ENCODE measurements at regions not wholly inside any gene's neighbourhood (a gene's known extent, or its start where the extent isn't known, plus 50 kb on each side); places are given as distances from the start of the nearest gene placed in this dataset.
"Not testable (repeated sequence)": the region's sequence is repeated elsewhere in the genome, so short reads cannot be mapped to it uniquely, and the experiment has no call there.

DNA sequence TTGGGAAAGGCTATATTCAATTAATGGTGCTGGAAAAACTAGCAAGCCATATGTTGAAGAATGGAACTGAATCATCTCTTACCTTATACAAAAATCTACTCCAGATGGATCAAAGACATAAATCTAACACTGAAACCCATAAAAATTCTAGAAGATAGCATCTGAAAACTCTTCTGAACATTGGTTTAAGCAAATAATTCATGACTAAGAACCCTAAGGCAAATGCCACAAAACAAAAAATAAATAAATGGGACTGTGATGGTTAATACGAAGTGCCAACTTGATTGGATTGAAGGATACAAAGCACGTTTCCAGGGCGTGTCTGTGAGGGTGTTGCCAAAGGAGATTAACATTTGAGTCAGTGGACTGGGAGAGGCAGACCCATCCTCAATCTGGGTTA lies 1130.0 kb downstream of the DNAJB9 start:
- Histone ChIP-seq H3K27me3 (ENCODE audit: control insufficient read depth in 1 of 2, insufficient read depth in 2 of 2, low read length in 2 of 2) (no peaks in the 10 kb centered on the region), H3K36me3 (ENCODE audit: control insufficient read depth in 1 of 2, insufficient read depth in 2 of 2, low read length in 2 of 2) (no peaks in the 10 kb centered on the region), H3K4me1 (ENCODE audit: control insufficient read depth in 1 of 2, insufficient read depth in 2 of 2, low read length in 2 of 2) (no peaks in the 10 kb centered on the region), H3K4me3 (ENCODE audit: low read depth in 1 of 2, low read length in 2 of 2) (no peak overlapping the region), H3K27ac (ENCODE audit: low read depth, low read length) (no peak overlapping the region), H3K9ac (ENCODE audit: low read depth in 1 of 2, low read length in 2 of 2) (no peak overlapping the region), H3K9me3 (ENCODE audit: control insufficient read depth in 1 of 2, low read length in 2 of 2) (no peaks in the 10 kb centered on the region)

DNA sequence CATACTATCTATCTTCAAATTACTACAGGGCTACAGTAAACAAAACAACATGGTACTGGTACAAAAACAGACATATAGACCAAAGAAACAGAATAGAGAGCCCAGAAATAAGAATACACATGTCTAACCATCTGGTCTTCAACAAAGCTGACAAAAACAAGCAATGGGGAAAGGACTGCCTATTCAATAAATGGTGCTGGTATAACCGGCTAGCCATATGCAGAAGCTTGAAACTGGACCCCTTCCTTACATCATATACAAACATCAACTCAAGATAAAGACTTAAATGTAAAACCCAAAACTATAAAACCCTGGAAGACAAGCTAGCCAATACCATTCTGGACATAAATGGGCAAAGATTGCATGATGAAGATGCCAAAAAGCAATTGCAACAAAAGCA lies 1143.7 kb downstream of the DNAJB9 start:
- Histone ChIP-seq H3K9ac (ENCODE audit: low read depth in 1 of 2, low read length in 2 of 2) (no peak overlapping the region), H3K36me3 (ENCODE audit: control insufficient read depth in 1 of 2, insufficient read depth in 2 of 2, low read length in 2 of 2) (no peaks in the 10 kb centered on the region), H3K27ac (ENCODE audit: low read depth, low read length) (no peak overlapping the region), H3K27me3 (ENCODE audit: control insufficient read depth in 1 of 2, insufficient read depth in 2 of 2, low read length in 2 of 2) (no peaks in the 10 kb centered on the region), H3K9me3 (ENCODE audit: control insufficient read depth in 1 of 2, low read length in 2 of 2) (no peaks in the 10 kb centered on the region), H3K4me3 (ENCODE audit: low read depth in 1 of 2, low read length in 2 of 2) (no peak overlapping the region), H3K4me1 (ENCODE audit: control insufficient read depth in 1 of 2, insufficient read depth in 2 of 2, low read length in 2 of 2) (no peaks in the 10 kb centered on the region)

DNA sequence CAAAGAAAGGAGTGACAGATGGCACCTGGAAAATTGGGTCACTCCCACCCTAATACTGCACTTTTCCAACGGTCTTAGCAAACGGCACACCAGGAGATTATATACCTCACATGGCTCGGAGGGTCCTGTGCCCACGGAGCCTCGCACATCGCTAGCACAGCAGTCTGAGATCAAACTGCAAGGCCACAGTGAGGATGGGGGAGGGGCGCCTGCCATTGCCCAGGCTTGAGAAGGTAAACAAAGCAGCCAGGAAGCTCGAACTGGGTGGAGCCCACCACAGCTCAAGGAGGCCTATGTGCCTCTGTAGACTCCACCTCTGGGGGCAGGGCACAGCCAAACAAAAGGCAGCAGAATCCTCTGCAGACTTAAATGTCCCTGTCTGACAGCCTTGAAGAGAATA lies 1149.7 kb downstream of the DNAJB9 start:
- not testable (repeated sequence) for H3K27me3 ChIP-seq (ENCODE audit: control insufficient read depth in 1 of 2, insufficient read depth in 2 of 2, low read length in 2 of 2); H3K36me3 ChIP-seq (ENCODE audit: control insufficient read depth in 1 of 2, insufficient read depth in 2 of 2, low read length in 2 of 2); H3K27ac ChIP-seq (ENCODE audit: low read depth, low read length); H3K4me3 ChIP-seq (ENCODE audit: low read depth in 1 of 2, low read length in 2 of 2); H3K9ac ChIP-seq (ENCODE audit: low read depth in 1 of 2, low read length in 2 of 2); H3K4me1 ChIP-seq (ENCODE audit: control insufficient read depth in 1 of 2, insufficient read depth in 2 of 2, low read length in 2 of 2); H3K9me3 ChIP-seq (ENCODE audit: control insufficient read depth in 1 of 2, low read length in 2 of 2)

- no peak overlapping the region for H3K27ac ChIP-seq (ENCODE audit: low read depth, low read length)
- H3K27me3 ChIP-seq (ENCODE audit: control insufficient read depth in 1 of 2, insufficient read depth in 2 of 2, low read length in 2 of 2), result no peaks in the 10 kb centered on the region
- H3K9ac ChIP-seq (ENCODE audit: low read depth in 1 of 2, low read length in 2 of 2), result no peak overlapping the region
- no peak overlapping the region for H3K4me3 ChIP-seq (ENCODE audit: low read depth in 1 of 2, low read length in 2 of 2)
- no peaks in the 10 kb centered on the region for H3K4me1 ChIP-seq (ENCODE audit: control insufficient read depth in 1 of 2, insufficient read depth in 2 of 2, low read length in 2 of 2)
- no peaks in the 10 kb centered on the region for H3K9me3 ChIP-seq (ENCODE audit: control insufficient read depth in 1 of 2, low read length in 2 of 2)
- H3K36me3 ChIP-seq (ENCODE audit: control insufficient read depth in 1 of 2, insufficient read depth in 2 of 2, low read length in 2 of 2), result no peaks in the 10 kb centered on the region
Measured at GRCh38 chr7:109734601-109735000, 1164.9 kb downstream of the DNAJB9 start.

DNA sequence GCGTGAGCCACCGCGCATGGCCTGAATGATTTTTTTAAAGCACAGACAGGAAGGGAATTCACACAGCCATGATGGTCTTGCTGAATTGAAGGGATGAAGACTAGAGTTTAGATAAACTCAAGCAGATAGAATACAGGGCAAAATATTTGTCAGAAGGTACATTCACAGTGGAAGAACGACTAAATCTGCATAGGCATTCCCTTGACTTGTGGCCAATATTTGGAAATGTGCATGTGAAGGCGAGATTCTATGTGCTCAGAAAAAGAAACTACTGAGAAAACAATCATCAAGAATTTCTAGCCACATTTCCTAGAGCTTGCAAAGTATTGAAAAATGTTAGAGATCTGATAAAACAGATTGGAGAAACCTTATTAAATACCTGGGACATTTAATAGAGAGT lies 1166.2 kb downstream of the DNAJB9 start:
- no peaks in the 10 kb centered on the region for H3K4me1 ChIP-seq (ENCODE audit: control insufficient read depth in 1 of 2, insufficient read depth in 2 of 2, low read length in 2 of 2)
- H3K4me3 ChIP-seq (ENCODE audit: low read depth in 1 of 2, low read length in 2 of 2), result no peak overlapping the region
- no peaks in the 10 kb centered on the region for H3K27me3 ChIP-seq (ENCODE audit: control insufficient read depth in 1 of 2, insufficient read depth in 2 of 2, low read length in 2 of 2)
- no peaks in the 10 kb centered on the region for H3K9me3 ChIP-seq (ENCODE audit: control insufficient read depth in 1 of 2, low read length in 2 of 2)
- no peak overlapping the region for H3K9ac ChIP-seq (ENCODE audit: low read depth in 1 of 2, low read length in 2 of 2)
- H3K27ac ChIP-seq (ENCODE audit: low read depth, low read length), result no peak overlapping the region
- H3K36me3 ChIP-seq (ENCODE audit: control insufficient read depth in 1 of 2, insufficient read depth in 2 of 2, low read length in 2 of 2), result no peaks in the 10 kb centered on the region

DNA sequence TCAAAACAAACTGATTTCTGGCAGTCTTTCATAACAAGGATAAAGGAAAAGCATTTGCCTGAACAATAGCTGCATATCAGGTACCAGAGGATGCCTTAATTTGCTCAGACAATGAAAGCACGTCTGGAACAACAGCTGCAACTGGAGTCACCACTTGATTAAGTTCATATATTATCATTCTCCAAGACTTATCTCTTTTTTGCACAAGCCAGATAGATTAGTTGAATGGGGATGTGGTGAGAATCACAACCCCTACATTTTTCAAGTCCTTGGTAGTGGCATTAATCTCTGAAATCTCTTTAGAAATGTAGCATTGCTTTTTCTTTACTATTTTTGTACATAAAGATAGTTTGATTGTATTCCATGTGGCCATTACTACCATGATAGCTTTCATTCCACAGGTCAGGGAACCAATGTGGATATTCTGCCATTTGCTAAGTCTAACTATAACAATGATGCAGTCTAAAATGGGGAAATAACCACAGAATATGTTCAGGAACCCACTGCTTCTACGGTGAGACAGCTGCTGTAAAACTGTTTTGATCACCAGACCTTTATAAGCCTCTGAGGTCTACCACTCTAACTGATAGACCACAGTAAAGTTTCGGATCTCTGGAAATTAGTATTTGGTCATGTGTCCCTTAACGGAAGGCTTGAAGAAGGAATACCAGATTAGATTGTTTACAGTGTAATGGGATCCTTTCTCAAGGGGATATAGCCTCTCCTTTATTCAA lies 1176.2 kb downstream of the DNAJB9 start:
- Histone ChIP-seq H3K9ac (ENCODE audit: low read depth in 1 of 2, low read length in 2 of 2) (no peak overlapping the region), H3K36me3 (ENCODE audit: control insufficient read depth in 1 of 2, insufficient read depth in 2 of 2, low read length in 2 of 2) (no peaks in the 10 kb centered on the region), H3K4me1 (ENCODE audit: control insufficient read depth in 1 of 2, insufficient read depth in 2 of 2, low read length in 2 of 2) (no peaks in the 10 kb centered on the region), H3K27me3 (ENCODE audit: control insufficient read depth in 1 of 2, insufficient read depth in 2 of 2, low read length in 2 of 2) (no peaks in the 10 kb centered on the region), H3K9me3 (ENCODE audit: control insufficient read depth in 1 of 2, low read length in 2 of 2) (no peaks in the 10 kb centered on the region), H3K27ac (ENCODE audit: low read depth, low read length) (no peak overlapping the region), H3K4me3 (ENCODE audit: low read depth in 1 of 2, low read length in 2 of 2) (no peak overlapping the region)

DNA sequence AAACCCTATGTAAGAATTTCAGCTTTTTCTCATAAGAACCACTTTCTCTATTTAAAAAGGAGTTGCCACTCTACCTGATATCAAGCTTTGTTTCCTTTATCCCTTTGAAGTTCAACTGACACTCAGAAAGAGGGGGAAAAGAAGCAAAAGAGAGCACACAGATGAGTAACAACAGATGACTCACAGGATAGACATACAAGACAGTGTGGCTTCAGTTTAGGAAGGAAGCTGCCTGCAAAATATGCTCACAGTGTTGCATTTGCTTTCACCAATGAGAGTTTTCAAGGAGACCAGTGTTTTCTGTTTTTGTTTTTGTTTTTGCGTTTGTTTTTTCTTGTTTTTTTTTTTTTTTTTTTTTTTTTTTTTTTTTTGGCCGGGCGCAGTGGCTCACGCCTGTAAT lies 1181.6 kb downstream of the DNAJB9 start:
- Histone ChIP-seq H3K27me3 (ENCODE audit: control insufficient read depth in 1 of 2, insufficient read depth in 2 of 2, low read length in 2 of 2) (no peaks in the 10 kb centered on the region), H3K36me3 (ENCODE audit: control insufficient read depth in 1 of 2, insufficient read depth in 2 of 2, low read length in 2 of 2) (no peaks in the 10 kb centered on the region), H3K27ac (ENCODE audit: low read depth, low read length) (no peak overlapping the region), H3K4me1 (ENCODE audit: control insufficient read depth in 1 of 2, insufficient read depth in 2 of 2, low read length in 2 of 2) (no peaks in the 10 kb centered on the region), H3K4me3 (ENCODE audit: low read depth in 1 of 2, low read length in 2 of 2) (no peak overlapping the region), H3K9ac (ENCODE audit: low read depth in 1 of 2, low read length in 2 of 2) (no peak overlapping the region), H3K9me3 (ENCODE audit: control insufficient read depth in 1 of 2, low read length in 2 of 2) (no peaks in the 10 kb centered on the region)

GRCh38 chr7:109752068-109752467 lies 1182.4 kb downstream of the DNAJB9 start:
- no peaks in the 10 kb centered on the region for H3K9me3 ChIP-seq (ENCODE audit: control insufficient read depth in 1 of 2, low read length in 2 of 2)
- no peaks in the 10 kb centered on the region for H3K4me1 ChIP-seq (ENCODE audit: control insufficient read depth in 1 of 2, insufficient read depth in 2 of 2, low read length in 2 of 2)
- no peak overlapping the region for H3K27ac ChIP-seq (ENCODE audit: low read depth, low read length)
- H3K36me3 ChIP-seq (ENCODE audit: control insufficient read depth in 1 of 2, insufficient read depth in 2 of 2, low read length in 2 of 2), result no peaks in the 10 kb centered on the region
- no peak overlapping the region for H3K4me3 ChIP-seq (ENCODE audit: low read depth in 1 of 2, low read length in 2 of 2)
- no peaks in the 10 kb centered on the region for H3K27me3 ChIP-seq (ENCODE audit: control insufficient read depth in 1 of 2, insufficient read depth in 2 of 2, low read length in 2 of 2)
- no peak overlapping the region for H3K9ac ChIP-seq (ENCODE audit: low read depth in 1 of 2, low read length in 2 of 2)

DNA sequence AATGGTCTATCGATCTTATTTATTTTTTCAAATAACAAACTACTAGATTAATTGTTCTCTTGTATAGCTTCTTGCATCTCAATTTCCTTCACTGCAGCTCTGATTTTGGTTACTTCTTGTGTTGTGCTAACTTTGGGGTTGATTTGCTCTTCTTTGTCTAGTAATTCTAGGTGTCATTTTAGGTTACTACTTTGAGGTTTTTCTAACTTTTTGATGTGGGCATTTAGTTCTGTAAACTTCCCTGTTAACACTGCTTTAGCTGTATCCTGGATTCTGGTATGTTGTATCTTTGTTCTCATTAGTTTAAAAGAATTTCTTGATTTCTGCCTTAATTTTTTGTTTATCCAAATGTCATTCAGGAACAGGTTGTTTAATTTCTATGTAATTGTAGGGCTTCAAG lies 1188.0 kb downstream of the DNAJB9 start:
- no peaks in the 10 kb centered on the region for H3K4me1 ChIP-seq (ENCODE audit: control insufficient read depth in 1 of 2, insufficient read depth in 2 of 2, low read length in 2 of 2)
- no peak overlapping the region for H3K27ac ChIP-seq (ENCODE audit: low read depth, low read length)
- H3K4me3 ChIP-seq (ENCODE audit: low read depth in 1 of 2, low read length in 2 of 2), result no peak overlapping the region
- H3K9ac ChIP-seq (ENCODE audit: low read depth in 1 of 2, low read length in 2 of 2), result no peak overlapping the region
- H3K27me3 ChIP-seq (ENCODE audit: control insufficient read depth in 1 of 2, insufficient read depth in 2 of 2, low read length in 2 of 2), result no peaks in the 10 kb centered on the region
- H3K9me3 ChIP-seq (ENCODE audit: control insufficient read depth in 1 of 2, low read length in 2 of 2), result peaks cover 0 to 5% of the 10 kb centered on the region in 2 donors
- H3K36me3 ChIP-seq (ENCODE audit: control insufficient read depth in 1 of 2, insufficient read depth in 2 of 2, low read length in 2 of 2), result no peaks in the 10 kb centered on the region

- Histone ChIP-seq H3K9me3 (ENCODE audit: control insufficient read depth in 1 of 2, low read length in 2 of 2) (peaks cover 0 to 5% of the 10 kb centered on the region in 2 donors), H3K27ac (ENCODE audit: low read depth, low read length) (no peak overlapping the region), H3K4me3 (ENCODE audit: low read depth in 1 of 2, low read length in 2 of 2) (no peak overlapping the region), H3K4me1 (ENCODE audit: control insufficient read depth in 1 of 2, insufficient read depth in 2 of 2, low read length in 2 of 2) (no peaks in the 10 kb centered on the region), H3K9ac (ENCODE audit: low read depth in 1 of 2, low read length in 2 of 2) (no peak overlapping the region), H3K36me3 (ENCODE audit: control insufficient read depth in 1 of 2, insufficient read depth in 2 of 2, low read length in 2 of 2) (no peaks in the 10 kb centered on the region), H3K27me3 (ENCODE audit: control insufficient read depth in 1 of 2, insufficient read depth in 2 of 2, low read length in 2 of 2) (no peaks in the 10 kb centered on the region)
Measured at GRCh38 chr7:109763611-109764010, 1193.9 kb downstream of the DNAJB9 start.

DNA sequence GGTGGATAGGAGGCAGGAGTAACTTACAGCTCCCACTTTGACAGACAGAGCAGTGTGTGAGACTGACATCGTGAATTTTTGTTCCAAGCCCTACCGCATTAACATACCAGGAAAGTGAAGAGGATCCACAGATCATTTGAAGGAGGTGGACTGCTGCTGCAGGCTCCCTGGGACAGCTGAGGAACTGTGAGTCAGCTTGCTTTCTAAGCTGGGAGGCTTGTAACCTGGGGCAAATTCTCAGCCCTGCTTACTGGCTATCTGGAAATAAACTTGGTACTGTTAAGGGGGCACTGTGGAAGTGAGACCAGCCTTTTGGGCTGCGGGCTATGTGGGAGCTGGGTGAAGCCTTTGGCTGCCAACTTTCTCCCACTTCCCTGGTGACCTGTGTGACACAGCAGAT lies 1202.5 kb downstream of the DNAJB9 start:
- Histone ChIP-seq H3K27me3 (ENCODE audit: control insufficient read depth in 1 of 2, insufficient read depth in 2 of 2, low read length in 2 of 2) (no peaks in the 10 kb centered on the region), H3K27ac (ENCODE audit: low read depth, low read length) (no peak overlapping the region), H3K36me3 (ENCODE audit: control insufficient read depth in 1 of 2, insufficient read depth in 2 of 2, low read length in 2 of 2) (no peaks in the 10 kb centered on the region), H3K9me3 (ENCODE audit: control insufficient read depth in 1 of 2, low read length in 2 of 2) (peaks cover 0 to 8% of the 10 kb centered on the region in 2 donors), H3K4me3 (ENCODE audit: low read depth in 1 of 2, low read length in 2 of 2) (no peak overlapping the region), H3K9ac (ENCODE audit: low read depth in 1 of 2, low read length in 2 of 2) (no peak overlapping the region), H3K4me1 (ENCODE audit: control insufficient read depth in 1 of 2, insufficient read depth in 2 of 2, low read length in 2 of 2) (no peaks in the 10 kb centered on the region)

All from duodenal mucosa (tissue), 2 donors.